Glomerular visceral epithelial cell (primary cell): ENCODE measurements at regions not wholly inside any gene's neighbourhood (a gene's known extent, or its start where the extent isn't known, plus 50 kb on each side); places are given as distances from the start of the nearest gene placed in this dataset.

Experiments used
- DNase-seq: peaks from one replicate; pipeline ENCODE4 v3.0.0-alpha.2; 2016; ENCODE audit errors: extremely low spot score

GRCh38 chr5:175805256-175806011 is 65.9 kb upstream of the CPLX2 start:
- no peak for DNase-seq

- no peak for DNase-seq
Measured at GRCh38 chr5:175808711-175809110, 62.7 kb upstream of the CPLX2 start.

GRCh38 chr5:175809531-175810121 is 61.8 kb upstream of the CPLX2 start:
- peak; percentile 73 for DNase-seq

- no peak for DNase-seq
Measured at GRCh38 chr5:175810457-175810856, 60.9 kb upstream of the CPLX2 start.

- no peak for DNase-seq
Measured at GRCh38 chr5:175811589-175811988, 59.8 kb upstream of the CPLX2 start.

- no peak for DNase-seq
Measured at GRCh38 chr5:175813943-175814630, 57.3 kb upstream of the CPLX2 start.

GRCh38 chr5:175814691-175815090 is 56.7 kb upstream of the CPLX2 start:
- peak; percentile 35 for DNase-seq

- no peak for DNase-seq
Measured at GRCh38 chr5:175815126-175815913, 56.1 kb upstream of the CPLX2 start.

- DNase-seq: no peak
Measured at GRCh38 chr5:175816348-175816747, 55.0 kb upstream of the CPLX2 start.

GRCh38 chr5:175819090-175819425 is 52.3 kb upstream of the CPLX2 start:
- no peak for DNase-seq

GRCh38 chr5:175820230-175820629 is 51.1 kb upstream of the CPLX2 start:
- no peak for DNase-seq
